ENCODE measurements at regions not wholly inside any gene's neighbourhood (a gene's known extent, or its start where the extent isn't known, plus 50 kb on each side); places are given as distances from the start of the nearest gene placed in this dataset.

DNA sequence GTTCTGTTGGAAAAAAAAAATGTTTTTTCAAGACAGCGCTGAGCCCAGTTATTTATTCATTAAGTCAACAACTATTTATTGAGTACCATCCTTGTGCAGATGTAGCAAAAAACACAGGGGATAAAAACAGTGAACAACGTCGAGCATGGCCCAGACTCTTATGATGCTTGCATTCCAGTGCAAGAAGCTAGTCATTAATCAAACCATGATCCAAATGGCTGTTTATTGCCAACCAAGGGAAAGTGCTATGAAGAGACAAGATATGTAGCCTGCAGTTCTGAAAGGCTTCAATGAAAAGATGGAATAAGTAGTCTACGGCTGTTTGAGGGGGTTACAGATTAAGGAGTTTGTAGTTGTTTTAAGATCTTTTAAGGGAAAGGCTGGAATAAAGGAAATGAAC, 262.3 kb downstream of the NEBL start (continued):
- TF ChIP-seq, protein P1, sequence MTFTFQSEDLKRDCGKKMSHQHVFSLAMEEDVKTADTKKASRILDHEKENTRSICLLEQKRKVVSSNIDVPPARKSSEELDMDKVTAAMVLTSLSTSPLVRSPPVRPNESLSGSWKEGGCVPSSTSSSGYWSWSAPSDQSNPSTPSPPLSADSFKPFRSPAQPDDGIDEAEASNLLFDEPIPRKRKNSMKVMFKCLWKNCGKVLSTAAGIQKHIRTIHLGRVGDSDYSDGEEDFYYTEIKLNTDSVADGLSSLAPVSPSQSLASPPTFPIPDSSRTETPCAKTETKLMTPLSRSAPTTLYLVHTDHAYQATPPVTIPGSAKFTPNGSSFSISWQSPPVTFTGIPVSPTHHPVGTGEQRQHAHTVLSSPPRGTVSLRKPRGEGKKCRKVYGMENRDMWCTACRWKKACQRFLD (CRISPR knock-in tag; IDR thresholded peaks at IDR 0.05; ENCODE audit: borderline replicate concordance): no peak
- TF ChIP-seq ZNF572 (CRISPR knock-in tag; IDR thresholded peaks at IDR 0.05) (no peak), TEAD2 (CRISPR knock-in tag; IDR thresholded peaks at IDR 0.05) (no peak), SIN3B (IDR thresholded peaks at IDR 0.05; ENCODE audit: low read length) (no peak), PHF5A (CRISPR knock-in tag; IDR thresholded peaks at IDR 0.05; ENCODE audit: low read depth, unreplicated experiment) (no peak), MED1 (CRISPR knock-in tag; IDR thresholded peaks at IDR 0.05) (no peak), ZNF672 (CRISPR knock-in tag; IDR thresholded peaks at IDR 0.05) (no peak)

DNA sequence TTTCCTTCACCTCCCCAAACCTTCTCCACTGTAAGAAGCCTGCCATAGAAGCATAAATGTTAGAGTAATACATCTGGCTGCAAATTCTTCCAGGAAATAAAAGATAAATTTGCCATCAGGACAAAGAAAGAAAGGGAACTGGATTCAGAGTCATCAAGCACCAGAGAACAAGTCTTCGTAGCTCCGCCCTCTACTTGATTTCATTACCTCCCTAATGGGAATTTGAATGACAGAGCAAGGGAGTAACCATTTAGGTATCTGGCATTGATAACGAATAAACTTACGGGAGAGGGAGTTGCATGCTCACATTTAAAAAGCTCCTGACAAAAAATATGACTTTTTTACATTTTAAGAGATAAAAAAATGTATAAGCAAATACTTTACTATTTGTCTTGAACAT, 263.4 kb downstream of the NEBL start:
- in situ Hi-C loops (cut with HindIII; ENCODE audit: extremely low pct_ligation_motif_present, low pct_unique_long_range_greater_than_20kb) (no loop called here), intact Hi-C loops (cut with micrococcal nuclease; ENCODE audit: unreplicated experiment) (no loop called here)
- ATAC-seq (no peak), FAIRE-seq (no peak), DNase-seq (ENCODE audit: low spot score) (no peak)
- H3K9me3 ChIP-seq (ENCODE audit: low read length): peaks cover 42% of the 10 kb centered on the region
- H3K9ac ChIP-seq (ENCODE audit: insufficient read depth, low read depth, low read length): no peak overlapping the region
- no peak for TF ChIP-seq ERF (CRISPR knock-in tag; IDR thresholded peaks at IDR 0.05)
- no peak for TF ChIP-seq ZFP1 (CRISPR knock-in tag; IDR thresholded peaks at IDR 0.05)
- TF ChIP-seq, protein P2, sequence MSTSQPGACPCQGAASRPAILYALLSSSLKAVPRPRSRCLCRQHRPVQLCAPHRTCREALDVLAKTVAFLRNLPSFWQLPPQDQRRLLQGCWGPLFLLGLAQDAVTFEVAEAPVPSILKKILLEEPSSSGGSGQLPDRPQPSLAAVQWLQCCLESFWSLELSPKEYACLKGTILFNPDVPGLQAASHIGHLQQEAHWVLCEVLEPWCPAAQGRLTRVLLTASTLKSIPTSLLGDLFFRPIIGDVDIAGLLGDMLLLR (CRISPR knock-in tag; IDR thresholded peaks at IDR 0.05): no peak
- TF ChIP-seq, protein P3, sequence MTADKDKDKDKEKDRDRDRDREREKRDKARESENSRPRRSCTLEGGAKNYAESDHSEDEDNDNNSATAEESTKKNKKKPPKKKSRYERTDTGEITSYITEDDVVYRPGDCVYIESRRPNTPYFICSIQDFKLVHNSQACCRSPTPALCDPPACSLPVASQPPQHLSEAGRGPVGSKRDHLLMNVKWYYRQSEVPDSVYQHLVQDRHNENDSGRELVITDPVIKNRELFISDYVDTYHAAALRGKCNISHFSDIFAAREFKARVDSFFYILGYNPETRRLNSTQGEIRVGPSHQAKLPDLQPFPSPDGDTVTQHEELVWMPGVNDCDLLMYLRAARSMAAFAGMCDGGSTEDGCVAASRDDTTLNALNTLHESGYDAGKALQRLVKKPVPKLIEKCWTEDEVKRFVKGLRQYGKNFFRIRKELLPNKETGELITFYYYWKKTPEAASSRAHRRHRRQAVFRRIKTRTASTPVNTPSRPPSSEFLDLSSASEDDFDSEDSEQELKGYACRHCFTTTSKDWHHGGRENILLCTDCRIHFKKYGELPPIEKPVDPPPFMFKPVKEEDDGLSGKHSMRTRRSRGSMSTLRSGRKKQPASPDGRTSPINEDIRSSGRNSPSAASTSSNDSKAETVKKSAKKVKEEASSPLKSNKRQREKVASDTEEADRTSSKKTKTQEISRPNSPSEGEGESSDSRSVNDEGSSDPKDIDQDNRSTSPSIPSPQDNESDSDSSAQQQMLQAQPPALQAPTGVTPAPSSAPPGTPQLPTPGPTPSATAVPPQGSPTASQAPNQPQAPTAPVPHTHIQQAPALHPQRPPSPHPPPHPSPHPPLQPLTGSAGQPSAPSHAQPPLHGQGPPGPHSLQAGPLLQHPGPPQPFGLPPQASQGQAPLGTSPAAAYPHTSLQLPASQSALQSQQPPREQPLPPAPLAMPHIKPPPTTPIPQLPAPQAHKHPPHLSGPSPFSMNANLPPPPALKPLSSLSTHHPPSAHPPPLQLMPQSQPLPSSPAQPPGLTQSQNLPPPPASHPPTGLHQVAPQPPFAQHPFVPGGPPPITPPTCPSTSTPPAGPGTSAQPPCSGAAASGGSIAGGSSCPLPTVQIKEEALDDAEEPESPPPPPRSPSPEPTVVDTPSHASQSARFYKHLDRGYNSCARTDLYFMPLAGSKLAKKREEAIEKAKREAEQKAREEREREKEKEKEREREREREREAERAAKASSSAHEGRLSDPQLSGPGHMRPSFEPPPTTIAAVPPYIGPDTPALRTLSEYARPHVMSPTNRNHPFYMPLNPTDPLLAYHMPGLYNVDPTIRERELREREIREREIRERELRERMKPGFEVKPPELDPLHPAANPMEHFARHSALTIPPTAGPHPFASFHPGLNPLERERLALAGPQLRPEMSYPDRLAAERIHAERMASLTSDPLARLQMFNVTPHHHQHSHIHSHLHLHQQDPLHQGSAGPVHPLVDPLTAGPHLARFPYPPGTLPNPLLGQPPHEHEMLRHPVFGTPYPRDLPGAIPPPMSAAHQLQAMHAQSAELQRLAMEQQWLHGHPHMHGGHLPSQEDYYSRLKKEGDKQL (CRISPR knock-in tag; IDR thresholded peaks at IDR 0.05; ENCODE audit: low read depth): no peak
- no peaks in the 10 kb centered on the region for H3K27me3 ChIP-seq (ENCODE audit: control insufficient read depth in 1 of 2, insufficient read depth in 2 of 2, low read length in 2 of 2)
- CTCF ChIA-PET (ENCODE audit: low intra/inter-chr PET ratio, low total read pairs): no interaction called here
- no peaks in the 10 kb centered on the region for H3K4me1 ChIP-seq (ENCODE audit: insufficient read depth, low read length)
- POLR2A ChIA-PET: no interaction called here
- 3% methylated on average over 4 of the region's 4 CpGs for WGBS (ENCODE audit: low lambda C conversion rate)
- no peak overlapping the region for H3K4me3 ChIP-seq (replicated peaks in 1 of 3; ENCODE audit: insufficient read depth in 1 of 3, low read depth in 2 of 3, low read length in 3 of 3)
- no peaks in the 10 kb centered on the region for H3K36me3 ChIP-seq (replicated peaks in 1 of 2; ENCODE audit: control insufficient read depth in 1 of 2, insufficient read depth in 2 of 2, low read length in 2 of 2)
- no peaks in the 10 kb centered on the region for H3K79me2 ChIP-seq (ENCODE audit: insufficient read depth, low read length)
- no peak overlapping the region for H3K27ac ChIP-seq (ENCODE audit: extremely low read length, insufficient read depth, low read length)
- no TSS peak for BruUV-seq (replicated peaks)
- H3K4me2 ChIP-seq (ENCODE audit: low read depth, low read length): no peak overlapping the region
- no peak overlapping the region for H2AFZ ChIP-seq (ENCODE audit: low read length)
- H4K20me1 ChIP-seq (ENCODE audit: insufficient read depth, low read length): no peaks in the 10 kb centered on the region

Data from HepG2 (cell line).